Ascending aorta (tissue), 2 donors: ENCODE measurements at regions not wholly inside any gene's neighbourhood (a gene's known extent, or its start where the extent isn't known, plus 50 kb on each side); places are given as distances from the start of the nearest gene placed in this dataset.

Experiments
- DNase-seq, 2 donors: peaks; one replicate each; pipeline ENCODE4 v3.0.0-alpha.2; 2019; ENCODE audit warnings: low spot score in 2 of 2
- H3K27ac ChIP-seq, 2 donors: fragments of 200-600 bp; sonication (generic); one replicate each; pipeline ENCODE4 v1.5.1; 2016 to 2017; ENCODE audit warnings: mild to moderate bottlenecking in 1 of 2
- H3K27me3 ChIP-seq: fragments of 200-600 bp; sonication (generic); one replicate; pipeline ENCODE4 v1.5.1; 2017
- H3K36me3 ChIP-seq, 2 donors: fragments of 200-600 bp; sonication (generic); one replicate each; pipeline ENCODE4 v1.5.1; 2016
- H3K4me1 ChIP-seq, 2 donors: fragments of 200-600 bp; sonication (generic); one replicate each; pipeline ENCODE4 v1.5.1; 2016 to 2017; ENCODE audit warnings: mild to moderate bottlenecking in 1 of 2
- H3K4me3 ChIP-seq, 2 donors: fragments of 200-600 bp; sonication (generic); one replicate each; pipeline ENCODE4 v1.5.1; 2016 to 2017; ENCODE audit warnings: mild to moderate bottlenecking in 1 of 2
- H3K9me3 ChIP-seq, 2 donors: fragments of 200-600 bp; sonication (generic); one replicate each; pipeline ENCODE4 v1.5.1; 2016
- intact Hi-C: fragments of 100-400 bp; cut with DNase I; formaldehyde crosslinking; loops from one replicate; pipeline ENCODE4 v1.15.1; 2023
- TF ChIP-seq, protein P1 (sequence below), 3 experiments: fragments of 200-600 bp in 2 of 3; fragments of 450-650 bp in 1 of 3; sonication (generic) in 2 of 3; IDR thresholded peaks; one replicate each; pipeline ENCODE4 v1.5.1; 2016 to 2019; ENCODE audit warnings: antibody characterized with exemption in 3 of 3, mild to moderate bottlenecking in 1 of 3, moderate library complexity in 1 of 3

DNA sequence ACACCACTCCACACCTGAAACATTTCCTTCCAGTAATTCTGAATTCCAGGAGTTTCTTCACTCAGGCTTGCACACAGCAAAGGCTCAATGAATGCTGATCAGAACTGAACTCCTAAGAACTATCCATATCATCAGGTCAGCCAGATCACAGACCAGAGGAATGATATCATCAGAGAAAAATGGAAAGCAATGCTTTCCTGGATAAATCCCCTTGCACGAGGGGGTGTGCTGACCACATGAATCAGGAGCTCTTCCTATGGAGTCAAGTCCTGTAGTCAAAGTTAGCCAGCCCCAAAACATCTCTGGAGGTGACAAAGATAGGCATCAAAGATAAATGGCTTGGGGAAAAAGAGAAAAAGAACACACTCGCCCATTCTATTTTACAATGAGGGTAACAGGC lies 83.8 kb upstream of the ACVR2A start:
- intact Hi-C loops, result no loop called here
- TF ChIP-seq, protein P1, sequence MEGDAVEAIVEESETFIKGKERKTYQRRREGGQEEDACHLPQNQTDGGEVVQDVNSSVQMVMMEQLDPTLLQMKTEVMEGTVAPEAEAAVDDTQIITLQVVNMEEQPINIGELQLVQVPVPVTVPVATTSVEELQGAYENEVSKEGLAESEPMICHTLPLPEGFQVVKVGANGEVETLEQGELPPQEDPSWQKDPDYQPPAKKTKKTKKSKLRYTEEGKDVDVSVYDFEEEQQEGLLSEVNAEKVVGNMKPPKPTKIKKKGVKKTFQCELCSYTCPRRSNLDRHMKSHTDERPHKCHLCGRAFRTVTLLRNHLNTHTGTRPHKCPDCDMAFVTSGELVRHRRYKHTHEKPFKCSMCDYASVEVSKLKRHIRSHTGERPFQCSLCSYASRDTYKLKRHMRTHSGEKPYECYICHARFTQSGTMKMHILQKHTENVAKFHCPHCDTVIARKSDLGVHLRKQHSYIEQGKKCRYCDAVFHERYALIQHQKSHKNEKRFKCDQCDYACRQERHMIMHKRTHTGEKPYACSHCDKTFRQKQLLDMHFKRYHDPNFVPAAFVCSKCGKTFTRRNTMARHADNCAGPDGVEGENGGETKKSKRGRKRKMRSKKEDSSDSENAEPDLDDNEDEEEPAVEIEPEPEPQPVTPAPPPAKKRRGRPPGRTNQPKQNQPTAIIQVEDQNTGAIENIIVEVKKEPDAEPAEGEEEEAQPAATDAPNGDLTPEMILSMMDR (IDR thresholded peaks at IDR 0.05), result no peak
- Histone ChIP-seq H3K27ac (no peak overlapping the region), H3K36me3 (no peaks in the 10 kb centered on the region), H3K27me3 (no peaks in the 10 kb centered on the region), H3K4me3 (no peak overlapping the region), H3K4me1 (no peaks in the 10 kb centered on the region), H3K9me3 (no peaks in the 10 kb centered on the region)
- DNase-seq, result no peak

GRCh38 chr2:147759536-147759935 lies 85.3 kb upstream of the ACVR2A start:
- no peak for DNase-seq
- no peaks in the 10 kb centered on the region for H3K36me3 ChIP-seq
- TF ChIP-seq, protein P1 (IDR thresholded peaks at IDR 0.05), result no peak
- H3K4me1 ChIP-seq, result no peaks in the 10 kb centered on the region
- H3K27ac ChIP-seq, result no peak overlapping the region
- H3K4me3 ChIP-seq, result no peak overlapping the region
- intact Hi-C loops, result no loop called here
- no peaks in the 10 kb centered on the region for H3K27me3 ChIP-seq
- H3K9me3 ChIP-seq, result no peaks in the 10 kb centered on the region

DNA sequence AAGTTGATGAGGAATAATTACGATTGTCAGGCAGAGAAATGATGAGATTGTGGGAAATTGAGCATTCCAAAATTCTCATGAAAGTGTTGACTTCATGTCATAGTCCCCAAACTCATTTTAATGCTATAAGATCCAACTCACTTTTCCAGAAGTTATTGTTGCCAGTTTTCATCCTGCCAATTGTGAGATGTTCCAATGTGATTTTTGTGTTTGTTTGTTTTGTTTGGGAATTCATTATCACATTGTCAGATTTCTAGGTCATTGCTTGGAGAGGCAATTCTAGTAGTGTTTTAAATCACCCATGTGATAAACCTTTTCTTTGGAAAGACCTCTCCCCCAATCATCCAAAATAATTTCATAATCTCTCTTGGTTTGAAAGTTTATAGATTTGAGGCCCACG lies 86.0 kb upstream of the ACVR2A start:
- H3K36me3 ChIP-seq, result no peaks in the 10 kb centered on the region
- H3K9me3 ChIP-seq, result no peaks in the 10 kb centered on the region
- TF ChIP-seq, protein P1 (IDR thresholded peaks at IDR 0.05), result no peak
- no peaks in the 10 kb centered on the region for H3K27me3 ChIP-seq
- H3K4me1 ChIP-seq, result no peaks in the 10 kb centered on the region
- H3K27ac ChIP-seq, result no peak overlapping the region
- no peak for DNase-seq
- no peak overlapping the region for H3K4me3 ChIP-seq
- intact Hi-C loops, result no loop called here

DNA sequence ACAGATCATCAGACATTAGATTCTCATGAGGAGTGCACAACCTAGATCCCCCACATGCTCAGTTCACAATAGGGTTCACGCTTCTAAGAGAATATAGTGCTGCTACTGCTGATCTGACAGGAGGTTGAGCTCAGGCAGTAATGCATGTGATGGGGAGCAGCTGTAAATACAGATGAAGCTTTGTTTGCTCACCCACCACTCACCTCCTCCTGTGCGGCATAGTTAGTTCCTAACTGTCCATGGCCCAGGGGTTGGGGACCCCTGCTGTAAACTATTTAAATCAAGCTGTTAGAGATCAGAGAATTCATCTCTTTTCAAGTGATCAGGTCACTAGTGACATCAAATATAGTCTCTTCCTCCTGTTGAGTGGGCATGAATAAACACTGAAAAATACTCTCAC lies 88.8 kb upstream of the ACVR2A start:
- TF ChIP-seq, protein P1 (IDR thresholded peaks at IDR 0.05), result no peak
- no peaks in the 10 kb centered on the region for H3K4me1 ChIP-seq
- no peaks in the 10 kb centered on the region for H3K9me3 ChIP-seq
- H3K4me3 ChIP-seq, result no peak overlapping the region
- H3K27ac ChIP-seq, result no peak overlapping the region
- intact Hi-C loops, result no loop called here
- DNase-seq, result no peak
- no peaks in the 10 kb centered on the region for H3K36me3 ChIP-seq
- no peaks in the 10 kb centered on the region for H3K27me3 ChIP-seq

- no peaks in the 10 kb centered on the region for H3K4me1 ChIP-seq
- H3K27ac ChIP-seq, result no peak overlapping the region
- no peaks in the 10 kb centered on the region for H3K36me3 ChIP-seq
- TF ChIP-seq, protein P1 (IDR thresholded peaks at IDR 0.05), result no peak
- H3K4me3 ChIP-seq, result no peak overlapping the region
- no peaks in the 10 kb centered on the region for H3K9me3 ChIP-seq
- no peaks in the 10 kb centered on the region for H3K27me3 ChIP-seq
- intact Hi-C loops, result no loop called here
- DNase-seq, result no peak
Observed at GRCh38 chr2:147740211-147740927, 104.5 kb upstream of the ACVR2A start.

GRCh38 chr2:147739508-147739907 lies 105.3 kb upstream of the ACVR2A start:
- Histone ChIP-seq H3K27ac (no peak overlapping the region), H3K9me3 (no peaks in the 10 kb centered on the region), H3K36me3 (no peaks in the 10 kb centered on the region), H3K27me3 (no peaks in the 10 kb centered on the region), H3K4me1 (no peaks in the 10 kb centered on the region), H3K4me3 (no peak overlapping the region)
- DNase-seq, result no peak
- intact Hi-C loops, result no loop called here
- TF ChIP-seq, protein P1 (IDR thresholded peaks at IDR 0.05), result no peak
